Kidney glomerular epithelial cell (primary cell): ENCODE measurements at regions not wholly inside any gene's neighbourhood (a gene's known extent, or its start where the extent isn't known, plus 50 kb on each side); places are given as distances from the start of the nearest gene placed in this dataset.
A peak's percentile ranks its signal among the peaks of the same experiment; 100 is the strongest.

Source experiments
- DNase-seq: peaks from one replicate; lab custom pipeline; 2025; lab: John Stamatoyannopoulos, UW

GRCh38 chr6:22808466-22808865 is 239.1 kb downstream of the HDGFL1 start:
- no peak for DNase-seq

GRCh38 chr6:22809370-22809769 is 240.0 kb downstream of the HDGFL1 start:
- no peak for DNase-seq

GRCh38 chr6:22819209-22819608 is 249.8 kb downstream of the HDGFL1 start:
- no peak for DNase-seq

GRCh38 chr6:22821664-22822320 is 252.4 kb downstream of the HDGFL1 start:
- no peak for DNase-seq

GRCh38 chr6:22825210-22825609 is 255.8 kb downstream of the HDGFL1 start:
- DNase-seq: no peak

- peak; percentile 70 for DNase-seq
Observed at GRCh38 chr6:22826961-22827360, 257.6 kb downstream of the HDGFL1 start.

GRCh38 chr6:22827760-22828159 is 258.4 kb downstream of the HDGFL1 start:
- DNase-seq: no peak

- DNase-seq: peak; percentile 98
Observed at GRCh38 chr6:22828179-22829062, 259.1 kb downstream of the HDGFL1 start.

- no peak for DNase-seq
Observed at GRCh38 chr6:22829070-22829469, 259.7 kb downstream of the HDGFL1 start.

GRCh38 chr6:22830463-22830862 is 261.1 kb downstream of the HDGFL1 start:
- no peak for DNase-seq

GRCh38 chr6:22833191-22833590 is 263.8 kb downstream of the HDGFL1 start:
- no peak for DNase-seq

- no peak for DNase-seq
Observed at GRCh38 chr6:22838345-22838744, 269.0 kb downstream of the HDGFL1 start.

- DNase-seq: no peak
Observed at GRCh38 chr6:22845467-22845866, 276.1 kb downstream of the HDGFL1 start.

- no peak for DNase-seq
Observed at GRCh38 chr6:22848121-22848520, 278.8 kb downstream of the HDGFL1 start.

- no peak for DNase-seq
Observed at GRCh38 chr6:22849921-22850320, 280.6 kb downstream of the HDGFL1 start.

GRCh38 chr6:22852101-22852500 is 282.7 kb downstream of the HDGFL1 start:
- no peak for DNase-seq

- DNase-seq: no peak
Observed at GRCh38 chr6:22873513-22874136, 304.3 kb downstream of the HDGFL1 start.

- DNase-seq: no peak
Observed at GRCh38 chr6:22875845-22876244, 306.5 kb downstream of the HDGFL1 start.

- DNase-seq: peak; percentile 25
Observed at GRCh38 chr6:22878324-22878701, 308.9 kb downstream of the HDGFL1 start.

GRCh38 chr6:22878706-22879105 is 309.3 kb downstream of the HDGFL1 start:
- no peak for DNase-seq

GRCh38 chr6:22880686-22881433 is 311.5 kb downstream of the HDGFL1 start:
- peak; percentile 98 for DNase-seq

- DNase-seq: no peak
Observed at GRCh38 chr6:22882581-22882980, 313.2 kb downstream of the HDGFL1 start.
